ENCODE measurements at regions not wholly inside any gene's neighbourhood (a gene's known extent, or its start where the extent isn't known, plus 50 kb on each side); places are given as distances from the start of the nearest gene placed in this dataset.
"Not testable (repeated sequence)": the region's sequence is repeated elsewhere in the genome, so short reads cannot be mapped to it uniquely, and the experiment has no call there.

- Mint-ChIP-seq H3K9me3 (no peaks in the 10 kb centered on the region), H3K4me3 (no peak overlapping the region), H3K27ac (no peak overlapping the region), H3K4me1 (no peaks in the 10 kb centered on the region), H3K36me3 (ENCODE audit: low read depth) (no peaks in the 10 kb centered on the region), H3K27me3 (ENCODE audit: low read depth) (no peaks in the 10 kb centered on the region)
- TF ChIP-seq CTCF (IDR thresholded peaks at IDR 0.05; ENCODE audit: unreplicated experiment in 3 of 3) = no peak
Measured at GRCh38 chr2:125006676-125007075, 981.6 kb downstream of the CNTNAP5 start.

GRCh38 chr2:125028721-125029120 is 1003.6 kb downstream of the CNTNAP5 start:
- H3K4me1 Mint-ChIP-seq; H3K4me3 Mint-ChIP-seq; H3K27ac Mint-ChIP-seq; H3K27me3 Mint-ChIP-seq (ENCODE audit: low read depth); H3K36me3 Mint-ChIP-seq (ENCODE audit: low read depth): not testable (repeated sequence)
- H3K9me3 Mint-ChIP-seq = peaks cover 39% of the 10 kb centered on the region

- no peaks in the 10 kb centered on the region for H3K4me1 Mint-ChIP-seq
- peaks cover 43% of the 10 kb centered on the region for H3K9me3 Mint-ChIP-seq
- no peaks in the 10 kb centered on the region for H3K27me3 Mint-ChIP-seq (ENCODE audit: low read depth)
- no peak overlapping the region for H3K27ac Mint-ChIP-seq
- no peak overlapping the region for H3K4me3 Mint-ChIP-seq
- TF ChIP-seq CTCF (IDR thresholded peaks at IDR 0.05; ENCODE audit: unreplicated experiment in 3 of 3) = no peak
- no peaks in the 10 kb centered on the region for H3K36me3 Mint-ChIP-seq (ENCODE audit: low read depth)
Measured at GRCh38 chr2:125033871-125034270, 1008.8 kb downstream of the CNTNAP5 start.

- Mint-ChIP-seq H3K4me1 (no peaks in the 10 kb centered on the region), H3K4me3 (no peak overlapping the region), H3K27me3 (ENCODE audit: low read depth) (no peaks in the 10 kb centered on the region), H3K9me3 (peaks cover 25% of the 10 kb centered on the region), H3K36me3 (ENCODE audit: low read depth) (no peaks in the 10 kb centered on the region), H3K27ac (no peak overlapping the region)
- TF ChIP-seq CTCF (IDR thresholded peaks at IDR 0.05; ENCODE audit: unreplicated experiment in 3 of 3) = no peak
Measured at GRCh38 chr2:125037135-125037653, 1012.1 kb downstream of the CNTNAP5 start.

- no peak for TF ChIP-seq CTCF (IDR thresholded peaks at IDR 0.05; ENCODE audit: unreplicated experiment in 3 of 3)
- Mint-ChIP-seq H3K27me3 (ENCODE audit: low read depth) (no peaks in the 10 kb centered on the region), H3K4me1 (no peaks in the 10 kb centered on the region), H3K4me3 (no peak overlapping the region), H3K36me3 (ENCODE audit: low read depth) (no peaks in the 10 kb centered on the region), H3K27ac (no peak overlapping the region), H3K9me3 (peaks cover under 1% of the 10 kb centered on the region)
Measured at GRCh38 chr2:125041846-125042245, 1016.8 kb downstream of the CNTNAP5 start.

GRCh38 chr2:125042727-125043126 is 1017.6 kb downstream of the CNTNAP5 start:
- TF ChIP-seq CTCF (IDR thresholded peaks at IDR 0.05; ENCODE audit: unreplicated experiment in 3 of 3) = no peak
- H3K36me3 Mint-ChIP-seq (ENCODE audit: low read depth) = no peaks in the 10 kb centered on the region
- no peaks in the 10 kb centered on the region for H3K27me3 Mint-ChIP-seq (ENCODE audit: low read depth)
- no peaks in the 10 kb centered on the region for H3K9me3 Mint-ChIP-seq
- H3K27ac Mint-ChIP-seq = no peak overlapping the region
- no peak overlapping the region for H3K4me3 Mint-ChIP-seq
- no peaks in the 10 kb centered on the region for H3K4me1 Mint-ChIP-seq
